Activated naive CD8-positive, alpha-beta T cell treated with anti-CD3 and anti-CD28 coated beads, Interleukin-2, amount 10 ng/mL, durations not matched to agents 7 days and 5 days (primary cell): ENCODE measurements at regions not wholly inside any gene's neighbourhood (a gene's known extent, or its start where the extent isn't known, plus 50 kb on each side); places are given as distances from the start of the nearest gene placed in this dataset.

Source experiments
- ATAC-seq: fragments of 150-1000 bp; cut with Tn5 transposase; one replicate; pipeline ENCODE4 v1.10.0; 2021; ENCODE audit warnings: low read depth, moderate library complexity
- POLR2A ChIA-PET: fragments of 350-600 bp; sonication (Branson Sonifier 250); formaldehyde crosslinking; loops from one replicate; lab custom pipeline; 2021; ENCODE audit warnings: antibody characterized with exemption; lab: Charles Lee
- DNase-seq: peaks from one replicate; pipeline ENCODE4 v3.0.0; 2021
- H3K27ac Mint-ChIP-seq: one replicate; pipeline ENCODE4 v1.8.0; 2022; ENCODE audit warnings: mild to moderate bottlenecking, mixed read lengths
- H3K27me3 Mint-ChIP-seq: one replicate; pipeline ENCODE4 v1.8.0; 2022; ENCODE audit warnings: mild to moderate bottlenecking, moderate library complexity, mixed read lengths
- H3K36me3 Mint-ChIP-seq: one replicate; pipeline ENCODE4 v1.8.0; 2021; ENCODE audit warnings: mild to moderate bottlenecking, mixed read lengths
- H3K4me1 Mint-ChIP-seq: one replicate; pipeline ENCODE4 v1.8.0; 2021; ENCODE audit warnings: mixed read lengths
- H3K4me3 Mint-ChIP-seq: one replicate; pipeline ENCODE4 v1.8.0; 2022; ENCODE audit warnings: mild to moderate bottlenecking, moderate library complexity, mixed read lengths
- H3K9me3 Mint-ChIP-seq: one replicate; pipeline ENCODE4 v1.8.0; 2021; ENCODE audit warnings: mixed read lengths

- Mint-ChIP-seq H3K27me3 (no peaks in the 10 kb centered on the region), H3K4me3 (no peak overlapping the region), H3K9me3 (peaks cover 13% of the 10 kb centered on the region)
These were observed 1472.6 kb downstream of the UQCRFS1 start for GRCh38 chr19:27740396-27740795.

GRCh38 chr19:27738569-27739193 lies 1474.3 kb downstream of the UQCRFS1 start:
- peaks cover 1% of the 10 kb centered on the region for H3K36me3 Mint-ChIP-seq
- H3K9me3 Mint-ChIP-seq: peaks cover 14% of the 10 kb centered on the region
- no peak overlapping the region for H3K27ac Mint-ChIP-seq
- H3K27me3 Mint-ChIP-seq: no peaks in the 10 kb centered on the region
- no peaks in the 10 kb centered on the region for H3K4me1 Mint-ChIP-seq
- no peak overlapping the region for H3K4me3 Mint-ChIP-seq
- no peak for DNase-seq
- no peak for ATAC-seq
- POLR2A ChIA-PET: no interaction called here

More at GRCh38 chr19:27740396-27740795, 1472.6 kb downstream of the UQCRFS1 start:
- H3K36me3 Mint-ChIP-seq: peaks cover 1% of the 10 kb centered on the region
- POLR2A ChIA-PET: no interaction called here
- H3K27ac Mint-ChIP-seq: no peak overlapping the region
- ATAC-seq (no peak), DNase-seq (no peak)
- H3K4me1 Mint-ChIP-seq: no peaks in the 10 kb centered on the region

- Mint-ChIP-seq H3K27me3 (no peaks in the 10 kb centered on the region), H3K27ac (no peak overlapping the region), H3K4me3 (no peak overlapping the region), H3K36me3 (peaks cover 1% of the 10 kb centered on the region), H3K9me3 (peaks cover 14% of the 10 kb centered on the region), H3K4me1 (no peaks in the 10 kb centered on the region)
- DNase-seq (no peak), ATAC-seq (no peak)
- POLR2A ChIA-PET: no interaction called here
These were observed 1476.7 kb downstream of the UQCRFS1 start for GRCh38 chr19:27736225-27736624.

GRCh38 chr19:27735314-27735713 lies 1477.6 kb downstream of the UQCRFS1 start:
- H3K27ac Mint-ChIP-seq: no peak overlapping the region
- H3K4me1 Mint-ChIP-seq: no peaks in the 10 kb centered on the region
- no peaks in the 10 kb centered on the region for H3K27me3 Mint-ChIP-seq
- no peak overlapping the region for H3K4me3 Mint-ChIP-seq
- no peak for DNase-seq
- peaks cover 1% of the 10 kb centered on the region for H3K36me3 Mint-ChIP-seq
- peaks cover 13% of the 10 kb centered on the region for H3K9me3 Mint-ChIP-seq
- POLR2A ChIA-PET: no interaction called here
- ATAC-seq: no peak

GRCh38 chr19:27734496-27735220 lies 1478.3 kb downstream of the UQCRFS1 start:
- ATAC-seq (no peak), DNase-seq (no peak)
- POLR2A ChIA-PET: no interaction called here
- H3K4me1 Mint-ChIP-seq: no peaks in the 10 kb centered on the region
- H3K9me3 Mint-ChIP-seq: peaks cover 12% of the 10 kb centered on the region
- no peak overlapping the region for H3K27ac Mint-ChIP-seq
- no peak overlapping the region for H3K4me3 Mint-ChIP-seq
- H3K36me3 Mint-ChIP-seq: peaks cover 1% of the 10 kb centered on the region
- H3K27me3 Mint-ChIP-seq: no peaks in the 10 kb centered on the region

GRCh38 chr19:27733551-27734266 lies 1479.2 kb downstream of the UQCRFS1 start:
- no peak for ATAC-seq
- no peak for DNase-seq
- Mint-ChIP-seq H3K4me3 (no peak overlapping the region), H3K27me3 (no peaks in the 10 kb centered on the region), H3K27ac (no peak overlapping the region), H3K9me3 (peaks cover 4% of the 10 kb centered on the region), H3K36me3 (peaks cover 1% of the 10 kb centered on the region), H3K4me1 (no peaks in the 10 kb centered on the region)
- POLR2A ChIA-PET: no interaction called here

GRCh38 chr19:27729332-27729731 lies 1483.6 kb downstream of the UQCRFS1 start:
- Mint-ChIP-seq H3K9me3 (peaks cover 4% of the 10 kb centered on the region), H3K36me3 (no peaks in the 10 kb centered on the region), H3K27ac (no peak overlapping the region), H3K4me3 (no peak overlapping the region), H3K4me1 (no peaks in the 10 kb centered on the region), H3K27me3 (no peaks in the 10 kb centered on the region)
- POLR2A ChIA-PET: no interaction called here
- DNase-seq: no peak
- ATAC-seq: no peak

- POLR2A ChIA-PET: no interaction called here
- Mint-ChIP-seq H3K4me1 (no peaks in the 10 kb centered on the region), H3K9me3 (peaks cover 17% of the 10 kb centered on the region), H3K4me3 (no peak overlapping the region), H3K36me3 (no peaks in the 10 kb centered on the region), H3K27ac (no peak overlapping the region), H3K27me3 (no peaks in the 10 kb centered on the region)
- no peak for ATAC-seq
- DNase-seq: no peak
These were observed 1490.3 kb downstream of the UQCRFS1 start for GRCh38 chr19:27722625-27723024.

- no peaks in the 10 kb centered on the region for H3K36me3 Mint-ChIP-seq
- no peaks in the 10 kb centered on the region for H3K4me1 Mint-ChIP-seq
- ATAC-seq (no peak), DNase-seq (no peak)
- no peak overlapping the region for H3K27ac Mint-ChIP-seq
- POLR2A ChIA-PET: no interaction called here
- no peak overlapping the region for H3K4me3 Mint-ChIP-seq
- H3K9me3 Mint-ChIP-seq: peaks cover 18% of the 10 kb centered on the region
- no peaks in the 10 kb centered on the region for H3K27me3 Mint-ChIP-seq
These were observed 1492.8 kb downstream of the UQCRFS1 start for GRCh38 chr19:27720155-27720554.

GRCh38 chr19:27719034-27719433 lies 1493.9 kb downstream of the UQCRFS1 start:
- Mint-ChIP-seq H3K27ac (no peak overlapping the region), H3K4me1 (no peaks in the 10 kb centered on the region), H3K27me3 (no peaks in the 10 kb centered on the region), H3K4me3 (no peak overlapping the region), H3K36me3 (no peaks in the 10 kb centered on the region), H3K9me3 (peaks cover 21% of the 10 kb centered on the region)
- DNase-seq (no peak), ATAC-seq (no peak)
- POLR2A ChIA-PET: no interaction called here

- H3K27ac Mint-ChIP-seq: no peak overlapping the region
- H3K4me3 Mint-ChIP-seq: no peak overlapping the region
- H3K9me3 Mint-ChIP-seq: peaks cover 22% of the 10 kb centered on the region
- POLR2A ChIA-PET: no interaction called here
- no peak for DNase-seq
- H3K4me1 Mint-ChIP-seq: no peaks in the 10 kb centered on the region
- H3K36me3 Mint-ChIP-seq: no peaks in the 10 kb centered on the region
- ATAC-seq: no peak
- no peaks in the 10 kb centered on the region for H3K27me3 Mint-ChIP-seq
These were observed 1494.7 kb downstream of the UQCRFS1 start for GRCh38 chr19:27718234-27718633.

GRCh38 chr19:27717825-27718224 lies 1495.1 kb downstream of the UQCRFS1 start:
- no peaks in the 10 kb centered on the region for H3K4me1 Mint-ChIP-seq
- no peak for ATAC-seq
- peaks cover 23% of the 10 kb centered on the region for H3K9me3 Mint-ChIP-seq
- H3K27me3 Mint-ChIP-seq: no peaks in the 10 kb centered on the region
- no peak for DNase-seq
- POLR2A ChIA-PET: no interaction called here
- H3K36me3 Mint-ChIP-seq: no peaks in the 10 kb centered on the region
- no peak overlapping the region for H3K27ac Mint-ChIP-seq
- H3K4me3 Mint-ChIP-seq: no peak overlapping the region

GRCh38 chr19:27716922-27717321 lies 1496.0 kb downstream of the UQCRFS1 start:
- H3K9me3 Mint-ChIP-seq: peaks cover 27% of the 10 kb centered on the region
- POLR2A ChIA-PET: no interaction called here
- ATAC-seq (no peak), DNase-seq (no peak)
- no peak overlapping the region for H3K27ac Mint-ChIP-seq
- H3K36me3 Mint-ChIP-seq: no peaks in the 10 kb centered on the region
- no peaks in the 10 kb centered on the region for H3K4me1 Mint-ChIP-seq
- H3K4me3 Mint-ChIP-seq: no peak overlapping the region
- no peaks in the 10 kb centered on the region for H3K27me3 Mint-ChIP-seq

GRCh38 chr19:27714857-27715256 lies 1498.1 kb downstream of the UQCRFS1 start:
- H3K27ac Mint-ChIP-seq: no peak overlapping the region
- H3K36me3 Mint-ChIP-seq: no peaks in the 10 kb centered on the region
- no peaks in the 10 kb centered on the region for H3K4me1 Mint-ChIP-seq

More at GRCh38 chr19:27714857-27715256, 1498.1 kb downstream of the UQCRFS1 start:
- POLR2A ChIA-PET: no interaction called here
- H3K4me3 Mint-ChIP-seq: no peak overlapping the region
- peaks cover 29% of the 10 kb centered on the region for H3K9me3 Mint-ChIP-seq
- no peaks in the 10 kb centered on the region for H3K27me3 Mint-ChIP-seq
- no peak for ATAC-seq
- DNase-seq: no peak
